ENCODE measurements at regions not wholly inside any gene's neighbourhood (a gene's known extent, or its start where the extent isn't known, plus 50 kb on each side); places are given as distances from the start of the nearest gene placed in this dataset.

- Mint-ChIP-seq H3K4me1 (ENCODE audit: insufficient read depth, unreplicated experiment) (peaks cover 11% of the 10 kb centered on the region), H3K4me3 (ENCODE audit: unreplicated experiment) (no peak overlapping the region), H3K27ac (ENCODE audit: low read depth, unreplicated experiment) (no peak overlapping the region), H3K9me3 (ENCODE audit: unreplicated experiment) (no peaks in the 10 kb centered on the region), H3K36me3 (ENCODE audit: insufficient read depth, unreplicated experiment) (no peaks in the 10 kb centered on the region), H3K27me3 (ENCODE audit: insufficient read depth, unreplicated experiment) (peaks cover 12% of the 10 kb centered on the region)
- intact Hi-C loops (cut with micrococcal nuclease) = no loop called here
- BruUV-seq (replicated peaks) = no TSS peak
- ChIA-PET CTCF (interaction anchor here (0.7 kb wide), 1 partner anchor 19 kb away, joined by 3 read pairs; no protein-coding TSS in a partner anchor), POLR2A (no interaction called here)
- TF ChIP-seq CTCF (IDR thresholded peaks at IDR 0.05; ENCODE audit: unreplicated experiment) = no peak
- DNase-seq (ENCODE audit: unreplicated experiment) = no peak
These were observed 150.3 kb upstream of the NPY start for GRCh38 chr7:24133691-24134090.

GRCh38 chr7:24134535-24134934, 149.5 kb upstream of the NPY start:
- H3K4me3 Mint-ChIP-seq (ENCODE audit: unreplicated experiment) = no peak overlapping the region
- H3K27ac Mint-ChIP-seq (ENCODE audit: low read depth, unreplicated experiment) = no peak overlapping the region
- intact Hi-C loops (cut with micrococcal nuclease) = no loop called here
- ChIA-PET POLR2A (no interaction called here), CTCF (interaction anchor here (0.5 kb wide), 1 partner anchor 596 kb away, joined by 3 read pairs; no protein-coding TSS in a partner anchor)
- BruUV-seq (replicated peaks) = no TSS peak
- no peaks in the 10 kb centered on the region for H3K36me3 Mint-ChIP-seq (ENCODE audit: insufficient read depth, unreplicated experiment)
- TF ChIP-seq CTCF (IDR thresholded peaks at IDR 0.05; ENCODE audit: unreplicated experiment) = no peak
- no peaks in the 10 kb centered on the region for H3K9me3 Mint-ChIP-seq (ENCODE audit: unreplicated experiment)
- peaks cover 14% of the 10 kb centered on the region for H3K27me3 Mint-ChIP-seq (ENCODE audit: insufficient read depth, unreplicated experiment)
- H3K4me1 Mint-ChIP-seq (ENCODE audit: insufficient read depth, unreplicated experiment) = peaks cover 4% of the 10 kb centered on the region
- DNase-seq (ENCODE audit: unreplicated experiment) = no peak

GRCh38 chr7:24135003-24135817, 148.8 kb upstream of the NPY start:
- H3K27ac Mint-ChIP-seq (ENCODE audit: low read depth, unreplicated experiment) = no peak overlapping the region
- H3K4me3 Mint-ChIP-seq (ENCODE audit: unreplicated experiment) = no peak overlapping the region
- intact Hi-C loops (cut with micrococcal nuclease) = no loop called here
- no peaks in the 10 kb centered on the region for H3K4me1 Mint-ChIP-seq (ENCODE audit: insufficient read depth, unreplicated experiment)
- BruUV-seq (replicated peaks) = no TSS peak
- no peak for TF ChIP-seq CTCF (IDR thresholded peaks at IDR 0.05; ENCODE audit: unreplicated experiment)
- no peak for DNase-seq (ENCODE audit: unreplicated experiment)
- H3K9me3 Mint-ChIP-seq (ENCODE audit: unreplicated experiment) = no peaks in the 10 kb centered on the region
- H3K27me3 Mint-ChIP-seq (ENCODE audit: insufficient read depth, unreplicated experiment) = peaks cover 21% of the 10 kb centered on the region
- H3K36me3 Mint-ChIP-seq (ENCODE audit: insufficient read depth, unreplicated experiment) = no peaks in the 10 kb centered on the region
- ChIA-PET CTCF (no interaction called here), POLR2A (no interaction called here)

- H3K9me3 Mint-ChIP-seq (ENCODE audit: unreplicated experiment) = no peaks in the 10 kb centered on the region
- no peak overlapping the region for H3K27ac Mint-ChIP-seq (ENCODE audit: low read depth, unreplicated experiment)
- no peak for TF ChIP-seq CTCF (IDR thresholded peaks at IDR 0.05; ENCODE audit: unreplicated experiment)
- H3K27me3 Mint-ChIP-seq (ENCODE audit: insufficient read depth, unreplicated experiment) = peaks cover 38% of the 10 kb centered on the region
- no peaks in the 10 kb centered on the region for H3K4me1 Mint-ChIP-seq (ENCODE audit: insufficient read depth, unreplicated experiment)
- no peaks in the 10 kb centered on the region for H3K36me3 Mint-ChIP-seq (ENCODE audit: insufficient read depth, unreplicated experiment)
- intact Hi-C loops (cut with micrococcal nuclease) = no loop called here
- no peak for DNase-seq (ENCODE audit: unreplicated experiment)
- ChIA-PET POLR2A (no interaction called here), CTCF (no interaction called here)
- BruUV-seq (replicated peaks) = no TSS peak
- no peak overlapping the region for H3K4me3 Mint-ChIP-seq (ENCODE audit: unreplicated experiment)
These were observed 146.7 kb upstream of the NPY start for GRCh38 chr7:24137338-24137737.
